Stimulated activated naive CD8-positive, alpha-beta T cell treated with anti-CD3 and anti-CD28 coated beads, Interleukin-15, Interleukin-2, amounts not matched to agents 100 U/mL and 50 U/mL, for 24 hours (primary cell): ENCODE measurements at regions not wholly inside any gene's neighbourhood (a gene's known extent, or its start where the extent isn't known, plus 50 kb on each side); places are given as distances from the start of the nearest gene placed in this dataset.
"Not testable (repeated sequence)": the region's sequence is repeated elsewhere in the genome, so short reads cannot be mapped to it uniquely, and the experiment has no call there.

Experiments used
- ATAC-seq: fragments of 150-1000 bp; cut with Tn5 transposase; one replicate; pipeline ENCODE4 v1.10.0; 2021
- DNase-seq: peaks from one replicate; pipeline ENCODE4 v3.0.0; 2021

DNA sequence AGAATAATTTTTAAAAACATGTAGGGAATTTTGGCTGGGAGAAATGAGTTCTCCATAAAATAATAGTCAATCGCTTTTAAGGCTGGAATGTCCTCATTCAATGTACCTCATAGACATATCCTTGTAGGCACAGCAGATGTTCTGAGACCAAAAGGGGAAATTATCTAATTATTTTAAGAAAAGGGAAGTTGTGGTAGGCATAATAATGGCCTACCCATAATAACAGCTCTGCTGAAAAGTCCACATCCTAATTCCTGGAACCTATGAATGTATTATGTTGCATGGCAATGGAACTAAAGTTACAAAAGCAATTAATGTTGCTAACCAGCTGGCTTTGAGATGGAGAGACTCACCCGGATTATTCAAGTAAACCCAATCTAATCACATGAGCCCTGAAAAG lies 216.1 kb downstream of the TRIM36 start:
- ATAC-seq, result no peak

DNA sequence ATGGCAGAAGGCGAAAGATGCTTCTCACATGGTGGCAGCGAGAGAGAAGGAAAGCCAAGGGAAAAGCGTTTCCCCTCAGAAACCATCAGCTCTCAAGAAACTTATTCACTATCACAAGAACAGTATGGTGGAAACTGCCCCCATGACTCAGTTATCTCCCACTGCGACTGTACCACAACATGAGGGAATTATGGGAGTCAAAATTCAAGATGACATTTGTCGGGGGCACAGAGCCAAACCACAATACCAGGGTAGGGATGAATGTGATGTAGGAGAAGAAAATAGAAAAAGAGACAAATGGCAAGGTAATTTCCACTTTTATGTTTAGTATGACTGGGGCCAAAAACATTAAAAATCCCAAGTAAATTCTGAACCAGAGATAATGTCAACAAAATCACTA lies 216.8 kb downstream of the TRIM36 start:
- no peak for ATAC-seq

More for the DNA sequence above, 216.1 kb downstream of the TRIM36 start:
- no peak for DNase-seq

DNA sequence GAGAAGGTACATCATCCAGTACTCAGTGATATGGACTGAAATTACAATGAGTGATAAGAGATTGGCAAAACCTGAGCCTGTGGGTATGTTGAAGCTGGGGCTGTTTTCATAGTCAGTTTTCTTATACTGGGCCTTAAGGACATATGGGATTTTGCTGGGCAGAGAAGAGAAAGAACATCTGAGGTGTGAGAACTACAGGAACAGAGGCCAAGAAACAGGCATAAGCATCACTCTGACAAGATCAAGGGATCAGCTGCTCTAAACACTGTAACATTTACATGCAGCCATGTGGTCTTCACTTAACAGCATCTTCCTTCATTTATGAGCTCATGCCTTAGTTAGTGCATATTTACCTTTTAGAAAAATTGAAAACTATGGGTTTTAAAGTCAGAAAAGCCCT lies 220.0 kb downstream of the TRIM36 start:
- DNase-seq (no peak), ATAC-seq (no peak)

More for the DNA sequence above, 216.8 kb downstream of the TRIM36 start:
- no peak for DNase-seq

DNA sequence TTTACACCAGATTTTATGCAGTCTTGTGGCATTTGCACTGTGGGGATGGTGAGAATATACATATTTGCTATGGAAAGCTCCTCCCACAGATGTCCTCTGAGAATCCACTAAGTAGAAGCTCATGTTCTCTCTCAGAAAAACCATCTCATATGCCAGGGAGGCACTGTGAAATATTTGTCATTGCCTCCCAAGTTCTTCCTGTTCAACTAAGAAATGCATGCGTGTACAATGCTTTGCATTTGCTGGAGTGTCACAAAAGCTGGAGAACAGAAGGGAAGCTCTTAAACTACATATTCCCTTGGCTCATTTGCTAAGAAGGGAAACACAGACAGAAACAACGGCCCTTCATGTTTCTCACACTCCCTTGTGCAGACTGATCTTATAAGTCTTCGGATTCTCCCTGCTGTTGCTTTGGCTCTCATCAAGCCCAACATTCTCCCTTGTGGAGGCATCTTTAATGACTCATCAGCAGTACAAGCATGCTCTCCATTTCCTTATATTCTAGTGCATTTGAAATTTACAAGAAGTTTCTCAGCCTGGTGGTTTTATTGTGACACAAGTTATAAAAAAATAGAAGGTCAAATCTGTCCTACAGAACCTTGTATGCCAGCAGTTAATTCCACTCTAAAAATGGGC lies 220.6 kb downstream of the TRIM36 start:
- no peak for DNase-seq
- no peak for ATAC-seq

DNA sequence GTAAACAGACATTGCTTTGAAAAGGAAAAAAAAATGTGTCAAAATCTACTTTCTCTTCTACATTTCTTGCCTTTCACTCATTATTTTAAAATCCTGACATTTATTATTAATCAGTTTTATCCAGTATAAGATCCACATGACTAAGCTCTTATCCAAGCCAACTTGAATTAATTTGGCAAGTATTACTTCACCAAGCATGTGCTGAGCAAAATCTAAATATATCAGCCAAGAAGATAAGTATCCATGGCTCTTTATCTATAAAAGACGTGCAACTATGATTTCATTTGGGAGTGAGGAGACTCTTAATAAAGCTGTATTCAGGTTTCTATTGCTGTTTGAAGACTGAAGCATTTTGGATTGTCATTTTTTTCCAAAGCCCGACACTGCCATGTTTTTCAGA lies 221.3 kb downstream of the TRIM36 start:
- DNase-seq (no peak), ATAC-seq (no peak)

DNA sequence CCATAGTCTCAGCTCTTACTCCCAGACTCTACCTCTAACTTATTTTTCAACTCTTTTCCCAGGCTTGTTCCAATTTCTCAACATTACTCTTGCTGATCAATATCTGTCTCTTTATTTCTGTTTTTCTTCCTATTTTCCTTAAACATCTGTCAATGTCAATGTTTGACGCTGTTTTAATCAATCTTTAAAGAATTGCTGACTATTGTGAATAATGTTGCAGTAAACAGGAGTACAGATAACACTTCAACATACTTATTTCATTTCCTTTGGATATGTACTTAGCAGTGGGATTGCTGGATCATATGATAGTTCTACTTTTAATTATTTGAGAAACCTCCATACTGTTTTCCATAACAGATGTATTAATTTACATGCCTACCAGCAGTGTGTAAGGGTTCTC lies 229.0 kb downstream of the TRIM36 start:
- ATAC-seq, result no peak
- no peak for DNase-seq

DNA sequence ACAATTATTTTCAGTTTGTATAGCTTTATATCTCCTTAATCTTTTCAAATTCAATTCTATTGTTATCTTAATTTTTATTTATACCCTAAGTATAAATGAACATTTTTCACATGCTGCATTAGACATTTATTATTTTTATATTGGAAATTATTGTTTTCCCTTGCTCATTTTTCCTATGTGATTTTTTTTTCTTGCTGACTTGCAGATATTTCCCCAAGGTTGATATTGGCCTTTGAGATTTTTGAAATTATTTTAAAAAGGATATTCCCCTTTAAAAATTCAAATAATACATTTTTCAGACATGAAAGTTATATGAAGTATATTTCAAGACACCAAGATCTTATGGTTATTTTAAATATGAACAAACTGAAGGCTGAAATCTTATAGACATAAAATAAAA lies 234.2 kb downstream of the TRIM36 start:
- DNase-seq (no peak), ATAC-seq (no peak)

DNA sequence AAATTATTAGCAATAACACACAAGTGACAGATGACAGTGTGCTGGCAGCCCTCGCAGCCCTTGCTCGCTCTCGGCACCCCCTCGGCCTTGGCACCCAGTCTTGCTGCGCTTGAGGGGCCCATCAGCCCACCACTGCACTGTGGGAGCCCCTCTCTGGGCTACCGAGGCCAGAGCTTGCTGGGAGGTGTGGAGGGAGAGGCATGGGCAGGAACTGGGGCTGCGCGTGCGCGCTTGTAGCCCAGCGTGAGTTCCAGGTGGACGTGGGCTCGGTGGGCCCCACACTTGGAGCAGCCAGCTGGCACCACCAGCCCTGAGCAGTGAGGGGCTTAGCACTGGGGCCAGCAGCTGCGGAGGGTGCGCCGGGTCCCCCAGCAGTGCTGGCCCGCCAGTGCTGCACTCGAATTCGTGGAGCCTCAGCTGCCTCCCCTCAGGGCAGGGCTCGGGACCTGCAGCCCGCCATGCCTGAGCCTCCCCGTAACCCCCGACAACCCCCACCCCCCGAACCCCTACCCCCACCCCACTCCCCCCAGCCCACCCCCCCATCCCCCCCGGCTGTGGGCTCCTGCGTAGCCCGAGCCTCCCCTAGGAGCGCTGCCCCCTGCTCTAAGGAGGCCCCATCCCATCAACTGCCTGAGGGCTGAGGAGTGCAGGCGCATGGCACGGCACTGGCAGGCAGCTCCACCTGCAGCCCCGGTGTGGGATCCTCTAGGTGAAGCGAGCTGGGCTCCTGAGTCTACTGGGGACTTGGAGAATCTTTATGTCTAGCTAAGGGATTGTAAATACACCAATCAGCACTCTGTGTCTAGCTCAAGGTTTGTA lies 240.9 kb downstream of the TRIM36 start:
- ATAC-seq, result no peak
- DNase-seq, result no peak

DNA sequence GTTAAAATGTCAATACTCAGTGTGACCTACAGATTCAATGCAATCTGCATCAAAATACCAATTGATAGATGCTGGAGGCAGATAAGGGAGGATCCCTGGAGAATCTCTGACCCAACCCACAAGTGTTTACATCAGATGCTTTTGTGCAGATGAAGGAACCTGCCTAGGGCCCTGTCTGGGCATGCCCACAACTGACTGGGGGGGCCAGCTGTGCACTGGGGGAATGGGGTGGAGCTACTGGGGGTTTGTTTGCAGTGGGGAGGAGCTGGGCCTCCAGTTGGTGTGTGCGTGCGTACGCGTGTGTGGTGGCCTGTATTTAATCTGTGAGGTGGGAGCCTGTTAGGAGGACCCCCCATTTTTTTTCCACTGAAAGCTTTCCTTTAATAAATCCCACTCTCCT lies 244.9 kb downstream of the TRIM36 start:
- ATAC-seq (no peak), DNase-seq (no peak)

DNA sequence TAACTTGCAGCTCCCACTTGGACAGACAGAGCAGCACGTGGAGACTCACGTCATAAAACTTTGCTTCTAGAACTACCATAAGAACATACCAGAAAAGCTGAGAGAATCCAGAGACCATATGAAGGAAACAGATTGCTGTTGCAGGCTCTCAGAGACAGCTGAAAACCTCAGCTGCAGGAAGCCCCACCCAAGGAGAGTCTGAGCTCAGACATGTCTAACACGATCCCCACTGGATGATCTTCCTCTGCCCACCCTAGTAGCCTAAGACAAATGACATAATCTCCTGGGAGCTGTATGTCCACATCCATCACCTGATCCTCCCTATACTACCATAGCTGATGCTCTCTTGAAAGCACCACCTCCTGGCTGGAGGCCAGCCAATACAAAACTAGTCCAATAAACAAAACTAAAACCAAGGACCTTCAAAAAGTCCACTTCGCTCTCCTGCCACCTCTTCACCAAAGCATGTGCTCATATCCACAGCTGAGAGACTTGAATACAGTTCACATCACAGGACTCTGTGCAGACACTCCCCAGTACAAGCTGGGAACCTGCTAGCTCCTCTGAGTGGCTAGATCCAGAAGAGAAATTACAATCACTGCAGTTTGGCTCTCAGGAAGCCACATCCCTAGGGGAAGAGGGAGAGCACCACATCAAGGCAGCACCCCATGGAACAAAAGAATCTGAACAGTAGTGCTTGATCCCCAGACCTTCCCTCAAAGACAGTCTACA lies 257.4 kb downstream of the TRIM36 start:
- no peak for DNase-seq

DNA sequence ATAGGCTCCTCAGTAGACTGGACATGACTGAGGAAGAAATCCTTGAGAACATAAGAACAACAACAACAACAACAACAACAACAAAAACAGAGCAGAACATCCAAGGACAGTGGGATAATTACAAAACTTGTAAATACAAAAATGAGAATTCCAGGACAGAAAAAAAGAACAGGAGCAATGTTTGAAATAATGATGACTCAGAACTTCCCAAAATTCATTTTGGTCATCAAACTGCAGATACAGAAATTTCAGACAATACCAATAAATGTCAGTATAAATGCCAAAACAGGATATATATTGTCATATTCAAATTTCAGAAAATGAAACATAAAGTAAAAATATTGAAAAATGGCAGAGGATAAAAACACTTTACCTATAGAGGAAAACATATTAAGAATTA lies 259.0 kb downstream of the TRIM36 start:
- no peak for ATAC-seq
- DNase-seq, result no peak

More for the DNA sequence above, 257.4 kb downstream of the TRIM36 start:
- ATAC-seq, result no peak

DNA sequence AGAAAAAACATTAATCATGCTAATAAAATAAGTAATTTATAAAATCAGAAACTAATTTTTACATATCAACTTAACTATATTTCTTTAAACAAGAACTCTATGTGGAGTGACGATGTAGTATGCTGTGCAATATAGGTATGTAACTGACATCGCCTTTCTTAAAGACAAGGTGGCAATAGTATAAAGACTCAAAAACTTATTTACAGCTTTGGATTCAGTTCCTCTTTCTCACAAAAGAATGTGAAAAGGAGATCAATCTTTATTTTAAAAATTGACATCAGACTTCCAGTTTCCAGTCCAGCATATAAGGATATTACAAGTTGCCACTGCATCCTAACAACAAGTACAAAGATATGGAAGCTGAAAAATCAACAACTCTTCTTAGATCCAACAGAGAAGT lies 260.3 kb downstream of the TRIM36 start:
- no peak for ATAC-seq
- DNase-seq, result no peak

DNA sequence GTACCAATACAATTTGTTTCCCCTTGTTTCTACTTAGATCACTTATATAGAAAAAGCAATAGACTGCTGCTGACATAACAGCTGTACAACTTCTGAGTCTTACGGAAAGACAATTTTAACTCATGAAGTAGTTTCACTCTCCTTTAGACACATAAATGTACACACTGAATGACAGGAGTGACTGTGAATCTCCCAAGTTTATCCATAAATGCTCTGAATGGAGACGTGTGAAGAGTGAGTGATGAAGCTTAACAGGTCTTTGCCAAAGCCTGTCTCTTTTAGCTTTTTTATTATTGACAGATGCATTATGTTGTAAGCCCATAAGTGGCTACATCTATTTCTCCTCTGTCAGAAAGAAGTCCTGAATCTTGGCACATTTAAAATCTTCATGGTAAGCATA lies 265.9 kb downstream of the TRIM36 start:
- ATAC-seq, result no peak
- no peak for DNase-seq

DNA sequence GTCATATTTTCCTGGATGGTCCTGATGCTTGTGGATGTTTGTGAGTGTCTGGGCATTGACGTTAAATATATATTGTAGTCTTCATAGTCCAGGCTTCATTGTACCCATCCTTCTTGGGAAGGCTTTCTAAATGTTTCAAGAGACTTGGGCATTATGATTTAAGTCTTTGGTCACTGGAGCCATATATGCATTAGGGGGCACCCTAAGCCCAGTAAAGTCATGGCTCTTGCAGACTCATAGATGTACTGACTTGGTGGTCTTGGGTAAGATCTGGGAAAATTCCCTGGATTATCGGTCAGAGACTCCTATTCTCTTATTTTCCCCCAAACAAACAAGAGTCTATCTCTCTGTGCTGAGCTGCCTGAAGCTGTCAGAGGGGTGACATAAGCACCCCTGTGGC lies 271.1 kb downstream of the TRIM36 start:
- DNase-seq (no peak), ATAC-seq (no peak)

DNA sequence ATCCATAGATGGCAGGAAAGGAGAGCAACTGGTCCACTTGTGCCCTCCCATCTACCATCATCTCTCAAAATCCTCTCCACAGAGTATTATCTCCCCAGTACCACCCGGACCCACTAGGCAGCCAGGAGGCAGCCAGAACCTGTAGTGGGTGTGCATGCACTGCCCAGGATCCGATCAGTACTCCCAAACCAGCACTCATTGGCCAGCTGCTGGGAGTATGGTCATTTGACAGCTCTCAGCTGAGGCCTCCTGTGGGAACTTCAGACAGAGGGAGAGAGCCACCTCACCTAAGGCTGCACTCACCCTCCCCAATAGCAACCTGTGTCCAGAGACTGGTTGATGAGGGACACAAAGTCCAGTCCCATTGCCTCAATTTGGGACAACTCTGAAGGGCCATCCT lies 286.0 kb downstream of the TRIM36 start:
- DNase-seq (no peak), ATAC-seq (no peak)

DNA sequence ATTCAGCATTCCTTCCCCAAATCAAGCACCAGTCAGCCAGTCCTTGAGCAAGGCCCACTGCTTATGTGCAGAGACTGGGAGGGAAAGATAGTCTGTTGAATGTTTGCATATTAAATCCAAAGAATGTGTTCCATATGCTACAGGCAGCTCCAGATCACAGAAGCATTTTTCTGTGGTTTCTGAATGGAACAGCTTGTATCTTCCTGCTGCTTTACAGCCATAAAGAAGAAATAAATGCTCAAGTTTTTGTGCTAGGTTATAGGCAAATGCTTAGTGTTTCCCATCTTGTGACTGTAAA lies 310.3 kb downstream of the TRIM36 start:
- DNase-seq (no peak), ATAC-seq (no peak)

DNA sequence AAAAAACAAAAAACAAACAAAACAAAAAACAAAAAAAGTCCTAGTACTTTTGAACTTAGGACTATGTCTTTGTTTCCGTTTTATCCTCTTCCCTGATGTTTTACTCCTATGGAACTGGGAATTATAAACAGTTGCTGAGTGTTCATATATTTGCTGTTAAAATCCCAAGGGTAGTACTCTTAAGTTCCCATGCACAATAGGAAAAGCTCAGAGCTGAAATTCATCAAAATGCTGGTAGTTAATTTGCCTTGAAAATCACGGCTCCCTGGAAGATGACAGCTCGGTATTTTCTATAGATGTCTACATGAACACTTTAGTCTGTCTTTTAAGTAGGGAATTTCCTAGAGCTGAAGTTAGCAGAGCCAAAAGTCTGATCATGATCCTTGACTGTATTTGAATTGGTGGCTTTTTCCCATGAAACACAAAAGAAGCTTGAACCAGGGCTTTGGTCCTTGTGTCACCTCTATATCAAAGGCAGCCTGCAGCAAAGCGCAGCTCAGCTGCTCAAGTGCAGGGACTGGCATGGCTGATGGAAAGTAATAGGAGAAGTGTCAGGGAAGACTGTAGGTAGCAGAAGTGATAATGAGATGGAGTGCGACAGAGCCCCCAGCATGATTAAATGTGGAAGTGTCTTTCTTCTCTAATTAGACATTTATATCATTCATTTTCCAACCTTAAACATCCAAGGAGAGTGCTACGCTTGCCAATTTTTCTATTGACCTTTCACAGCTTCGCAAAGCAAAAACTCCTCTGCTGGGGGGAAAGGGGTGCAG lies 310.9 kb downstream of the TRIM36 start:
- DNase-seq (no peak), ATAC-seq (no peak)

DNA sequence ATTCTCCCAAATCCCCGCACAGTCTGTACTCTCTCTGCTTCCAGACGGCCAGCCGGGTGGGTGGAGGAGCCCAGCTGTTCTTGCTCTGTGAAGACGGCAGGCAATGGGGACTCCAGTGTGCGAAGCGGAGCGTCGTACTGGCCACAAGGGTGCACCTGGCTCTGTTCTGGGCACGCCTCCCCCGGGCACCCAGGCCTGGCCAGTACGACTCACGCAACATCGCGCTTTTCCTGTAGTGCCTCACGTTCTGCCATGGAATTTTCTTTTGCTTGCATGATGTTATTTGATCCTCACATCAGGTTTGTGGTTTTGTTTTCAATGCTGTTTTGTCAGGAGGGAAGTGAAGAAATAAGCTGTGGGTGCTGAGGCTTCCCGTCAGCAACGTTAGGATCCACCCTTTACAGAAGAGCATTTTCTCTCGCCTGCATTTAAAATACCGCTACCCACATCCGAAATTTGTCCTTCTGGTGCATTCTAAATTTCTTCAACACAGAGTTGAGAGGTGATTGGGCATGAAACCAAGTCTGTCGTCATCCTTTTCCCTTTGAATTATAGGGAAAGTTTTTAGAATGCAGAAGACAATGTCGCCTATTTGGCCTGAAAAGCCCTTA lies 311.7 kb downstream of the TRIM36 start:
- no peak for ATAC-seq
- no peak for DNase-seq

DNA sequence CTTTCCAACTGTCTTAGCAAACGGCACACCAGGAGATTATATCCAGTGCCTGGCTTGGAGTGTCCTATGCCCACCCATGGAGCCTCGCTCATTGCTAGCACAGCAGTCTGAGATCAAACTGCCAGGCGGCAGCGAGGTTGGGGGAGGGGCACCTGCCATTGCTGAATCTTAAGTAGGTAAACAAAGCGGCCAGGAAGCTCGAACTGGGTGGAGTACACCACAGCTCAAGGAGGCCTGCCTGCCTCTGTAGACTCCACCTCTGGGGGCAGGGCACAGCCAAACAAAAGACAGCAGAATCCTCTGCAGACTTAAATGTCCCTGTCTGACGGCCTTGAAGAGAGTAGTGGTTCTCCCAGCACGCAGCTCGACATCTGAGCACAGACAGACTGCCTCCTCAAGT lies 325.0 kb downstream of the TRIM36 start:
- not testable (repeated sequence) for DNase-seq, ATAC-seq

DNA sequence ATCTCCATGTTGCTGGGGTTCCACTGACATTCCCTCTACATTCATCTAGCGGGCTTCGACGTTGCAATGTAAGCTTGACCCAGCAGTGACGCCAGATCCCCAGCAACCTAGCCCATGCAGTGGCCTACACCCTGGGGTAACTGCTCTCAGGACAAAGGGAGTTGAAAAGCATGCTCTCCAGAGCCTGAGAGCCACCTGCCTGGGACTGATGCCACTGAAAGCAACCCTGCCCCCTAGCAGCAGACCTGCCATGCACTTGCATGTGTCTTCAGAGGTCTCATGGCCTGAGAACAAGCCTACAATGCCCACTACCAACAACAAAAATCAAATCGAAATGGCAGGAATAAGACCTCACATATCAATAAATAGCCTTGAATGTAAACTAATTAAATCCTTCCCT lies 330.3 kb downstream of the TRIM36 start:
- no peak for ATAC-seq

DNA sequence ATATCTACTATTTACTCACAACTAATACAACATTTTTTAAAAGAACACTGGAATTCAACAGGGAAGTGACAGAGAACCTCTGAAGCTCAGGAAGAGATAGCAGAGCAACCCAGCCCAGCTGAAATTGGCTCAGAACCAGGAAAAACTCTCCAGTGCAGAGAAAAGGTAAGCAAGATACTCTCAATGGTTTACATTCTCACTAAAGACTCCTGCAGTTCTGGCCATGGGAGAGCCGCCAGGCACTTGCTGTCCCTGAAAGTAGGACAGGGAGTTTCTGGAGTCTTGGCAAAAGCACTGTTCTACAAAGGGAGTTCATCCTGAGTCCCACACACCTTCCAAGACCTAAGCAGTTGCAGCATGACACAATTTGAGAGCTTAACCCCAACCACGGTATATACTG lies 330.8 kb downstream of the TRIM36 start:
- no peak for DNase-seq
- ATAC-seq, result no peak

More for the DNA sequence above, 330.3 kb downstream of the TRIM36 start:
- DNase-seq, result no peak

DNA sequence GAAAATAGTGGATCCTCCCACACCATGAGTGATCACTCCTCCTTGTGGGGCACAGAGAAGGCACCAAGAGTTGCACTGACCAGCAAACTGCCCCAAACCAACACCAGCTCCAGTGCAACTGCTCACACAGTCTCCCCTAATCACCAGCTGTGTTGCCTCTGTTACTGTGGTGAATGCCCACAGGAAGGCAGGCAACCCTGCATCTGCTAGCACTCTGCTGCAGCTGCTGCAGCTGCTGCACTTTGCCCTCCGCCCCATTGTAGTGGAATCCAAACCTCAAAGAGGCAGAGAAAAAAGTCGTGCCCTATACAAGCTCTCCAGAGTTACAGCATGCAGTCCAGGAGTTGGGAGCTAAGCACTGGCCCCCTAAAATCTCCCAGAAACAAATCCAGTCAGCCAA lies 339.6 kb downstream of the TRIM36 start:
- no peak for ATAC-seq
- no peak for DNase-seq
